Naive thymus-derived CD4-positive, alpha-beta T cell (primary cell): ENCODE measurements at regions not wholly inside any gene's neighbourhood (a gene's known extent, or its start where the extent isn't known, plus 50 kb on each side); places are given as distances from the start of the nearest gene placed in this dataset.

Experiments used
- ATAC-seq: fragments of 150-1000 bp; cut with Tn5 transposase; 2 replicates; pipeline ENCODE4 v1.10.0; 2021; ENCODE audit warnings: mild to moderate bottlenecking, moderate library complexity
- CTCF ChIA-PET: fragments of 350-600 bp; sonication (Branson Sonifier 250); formaldehyde crosslinking; loops from one replicate; lab custom pipeline; 2021; ENCODE audit warnings: antibody characterized with exemption; lab: Charles Lee
- POLR2A ChIA-PET: fragments of 350-600 bp; sonication (Branson Sonifier 250); formaldehyde crosslinking; loops from one replicate; lab custom pipeline; 2021; ENCODE audit warnings: antibody characterized with exemption, inconsistent platforms; lab: Charles Lee
- DNase-seq, 9 donors: peaks; one replicate each; pipeline versions ENCODE4 v3.0.0 to v3.0.0-alpha.2; 2020 to 2022; ENCODE audit warnings: mixed read lengths in 1 of 9
- H3K27ac ChIP-seq: one replicate; pipeline ENCODE4 v1.7.0; 2013; ENCODE audit warnings: mild to moderate bottlenecking, low read depth, low read length, moderate library complexity
- H3K27me3 ChIP-seq, 2 donors: one replicate each; pipeline ENCODE4 v1.7.0; 2013; ENCODE audit warnings: low read length in 2 of 2, mild to moderate bottlenecking in 2 of 2, moderate library complexity in 2 of 2; ENCODE audit not compliant: control insufficient read depth in 2 of 2, insufficient read depth in 2 of 2
- H3K36me3 ChIP-seq, 3 experiments: 1 replicate in 2 of 3; 2 replicates in 1 of 3; pipeline ENCODE4 v1.7.0; 2013; ENCODE audit warnings: low read length in 3 of 3, mild to moderate bottlenecking in 3 of 3, moderate library complexity in 1 of 3; ENCODE audit not compliant: insufficient read depth in 3 of 3, control insufficient read depth in 2 of 3
- H3K4me1 ChIP-seq, 2 donors: one replicate each; pipeline ENCODE4 v1.7.0; 2013; ENCODE audit warnings: low read length in 2 of 2, mild to moderate bottlenecking in 2 of 2, moderate library complexity in 1 of 2; ENCODE audit not compliant: control insufficient read depth in 2 of 2, insufficient read depth in 2 of 2
- H3K4me3 ChIP-seq: 2 replicates; pipeline ENCODE4 v1.7.0; 2013; ENCODE audit warnings: mild to moderate bottlenecking, low read length
- H3K9me3 ChIP-seq, 3 experiments: 1 replicate in 2 of 3; 2 replicates in 1 of 3; pipeline ENCODE4 v1.7.0; 2013; ENCODE audit warnings: low read length in 3 of 3; ENCODE audit not compliant: control insufficient read depth in 2 of 3
- H3K27ac Mint-ChIP-seq, 9 donors: one replicate each; pipeline ENCODE4 v1.8.0; 2020 to 2022; ENCODE audit warnings: mixed read lengths in 9 of 9, mild to moderate bottlenecking in 8 of 9, moderate library complexity in 5 of 9, inconsistent platforms in 2 of 9
- H3K27me3 Mint-ChIP-seq, 5 donors: one replicate each; pipeline ENCODE4 v1.8.0; 2021 to 2022; ENCODE audit warnings: mixed read lengths in 5 of 5, mild to moderate bottlenecking in 1 of 5
- H3K36me3 Mint-ChIP-seq, 5 donors: one replicate each; pipeline ENCODE4 v1.8.0; 2020 to 2022; ENCODE audit warnings: mixed read lengths in 5 of 5, mild to moderate bottlenecking in 3 of 5, inconsistent platforms in 1 of 5
- H3K4me1 Mint-ChIP-seq, 7 donors: one replicate each; pipeline ENCODE4 v1.8.0; 2020 to 2022; ENCODE audit warnings: mixed read lengths in 7 of 7, mild to moderate bottlenecking in 3 of 7, inconsistent platforms in 1 of 7
- H3K4me3 Mint-ChIP-seq, 10 donors: one replicate each; pipeline ENCODE4 v1.8.0; 2020 to 2022; ENCODE audit warnings: mild to moderate bottlenecking in 10 of 10, mixed read lengths in 10 of 10, moderate library complexity in 6 of 10, inconsistent platforms in 2 of 10
- H3K9me3 Mint-ChIP-seq, 11 donors: one replicate each; pipeline ENCODE4 v1.8.0; 2020 to 2022; ENCODE audit warnings: mixed read lengths in 11 of 11, mild to moderate bottlenecking in 4 of 11, inconsistent platforms in 1 of 11, moderate library complexity in 1 of 11
- intact Hi-C, 2 donors: fragments of 100-400 bp; cut with micrococcal nuclease; formaldehyde crosslinking; loops; one replicate each; pipeline ENCODE4 v1.15.1; 2023

DNA sequence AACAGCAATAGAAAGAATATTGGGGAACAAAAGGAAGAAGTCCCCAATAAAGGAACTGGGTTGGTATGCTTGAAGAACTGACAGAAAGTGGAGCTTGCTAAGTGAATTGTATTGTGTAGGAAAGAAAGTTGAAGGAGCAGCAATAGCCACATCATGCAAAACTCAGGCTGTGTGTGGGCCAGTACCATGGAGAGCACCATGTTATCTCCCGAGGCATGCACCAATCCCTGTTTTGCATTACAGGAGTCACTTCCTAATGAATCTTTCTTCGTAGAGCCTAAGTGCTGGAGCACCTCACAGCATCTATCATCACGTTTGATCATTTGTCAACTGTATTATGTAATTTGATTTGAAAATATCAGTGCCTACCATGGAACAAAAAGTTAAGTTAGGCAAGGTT, 137.7 kb upstream of the NMUR2 start:
- Mint-ChIP-seq H3K27ac (no peak overlapping the region), H3K4me3 (no peak overlapping the region), H3K9me3 (peaks cover 0 to 3% (median 0%) of the 10 kb centered on the region in 11 donors), H3K36me3 (no peaks in the 10 kb centered on the region), H3K27me3 (peaks cover 15 to 36% (median 22%) of the 10 kb centered on the region in 5 donors), H3K4me1 (no peaks in the 10 kb centered on the region)
- H3K4me3 ChIP-seq, result no peak overlapping the region
- no peaks in the 10 kb centered on the region for H3K4me1 ChIP-seq
- no peak for ATAC-seq
- intact Hi-C loops, result no loop called here
- no peaks in the 10 kb centered on the region for H3K9me3 ChIP-seq
- POLR2A ChIA-PET, result no interaction called here
- H3K36me3 ChIP-seq, result no peaks in the 10 kb centered on the region
- no peaks in the 10 kb centered on the region for H3K27me3 ChIP-seq
- CTCF ChIA-PET, result no interaction called here
- no peak for DNase-seq
- H3K27ac ChIP-seq, result no peak overlapping the region

DNA sequence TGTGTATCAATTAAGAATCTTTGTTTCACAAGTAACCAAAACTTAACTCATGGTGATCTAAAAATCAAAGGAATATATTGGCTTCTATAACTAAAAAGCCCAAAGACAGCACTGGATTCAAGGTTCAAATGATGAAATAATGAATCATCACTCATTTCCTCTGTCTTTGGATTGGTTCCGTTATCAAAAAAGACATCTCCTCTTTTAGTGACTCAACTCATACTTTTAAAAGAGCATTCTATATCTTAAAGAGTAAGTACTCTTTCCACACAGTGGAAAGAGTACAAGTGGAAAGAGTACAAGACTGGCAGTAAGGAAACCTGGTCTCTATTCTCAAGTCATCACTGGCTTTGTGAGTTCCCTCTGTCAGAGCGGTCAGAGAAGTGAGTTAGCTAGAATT, 141.4 kb upstream of the NMUR2 start:
- Histone ChIP-seq H3K27ac (no peak overlapping the region), H3K9me3 (no peaks in the 10 kb centered on the region), H3K4me1 (no peaks in the 10 kb centered on the region), H3K36me3 (no peaks in the 10 kb centered on the region), H3K27me3 (no peaks in the 10 kb centered on the region), H3K4me3 (no peak overlapping the region)
- ChIA-PET CTCF (interaction anchor here (0.7 kb wide), 1 partner anchor 31 kb away, joined by 4 read pairs; no protein-coding TSS in a partner anchor), POLR2A (no interaction called here)
- Mint-ChIP-seq H3K4me1 (no peaks in the 10 kb centered on the region), H3K4me3 (no peak overlapping the region), H3K36me3 (no peaks in the 10 kb centered on the region), H3K27me3 (peaks cover 7 to 28% (median 16%) of the 10 kb centered on the region in 5 donors), H3K9me3 (peaks cover 0 to 3% (median 0%) of the 10 kb centered on the region in 11 donors), H3K27ac (no peak overlapping the region)
- ATAC-seq (no peak), DNase-seq (no peak)
- intact Hi-C loops, result no loop called here

DNA sequence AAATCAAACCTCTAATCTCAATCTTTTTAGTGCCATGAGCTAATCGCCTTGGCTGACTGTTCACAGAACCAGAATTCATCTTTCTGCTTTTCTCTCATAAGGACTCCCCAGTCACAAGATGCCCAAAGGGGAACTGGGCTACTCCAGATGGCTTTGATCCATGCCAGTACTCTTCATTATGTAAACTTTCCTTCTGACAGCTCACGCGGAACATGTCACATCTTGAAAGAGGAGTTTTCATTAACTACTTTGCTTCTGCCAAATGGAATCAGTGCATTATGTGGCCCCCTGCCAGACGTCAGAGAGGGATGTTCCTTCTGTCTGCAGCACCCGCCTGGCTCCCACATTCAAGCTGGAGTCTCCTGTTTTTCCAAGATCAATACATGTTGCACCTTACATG, 142.1 kb upstream of the NMUR2 start:
- Mint-ChIP-seq H3K9me3 (peaks cover 0 to 6% (median 0%) of the 10 kb centered on the region in 11 donors), H3K27me3 (peaks cover 6 to 25% (median 12%) of the 10 kb centered on the region in 5 donors), H3K36me3 (no peaks in the 10 kb centered on the region), H3K27ac (no peak overlapping the region), H3K4me3 (no peak overlapping the region), H3K4me1 (no peaks in the 10 kb centered on the region)
- Histone ChIP-seq H3K36me3 (no peaks in the 10 kb centered on the region), H3K4me3 (no peak overlapping the region), H3K9me3 (no peaks in the 10 kb centered on the region), H3K4me1 (no peaks in the 10 kb centered on the region), H3K27me3 (no peaks in the 10 kb centered on the region), H3K27ac (no peak overlapping the region)
- no peak for ATAC-seq
- CTCF ChIA-PET, result no interaction called here
- POLR2A ChIA-PET, result no interaction called here
- intact Hi-C loops, result no loop called here
- no peak for DNase-seq

DNA sequence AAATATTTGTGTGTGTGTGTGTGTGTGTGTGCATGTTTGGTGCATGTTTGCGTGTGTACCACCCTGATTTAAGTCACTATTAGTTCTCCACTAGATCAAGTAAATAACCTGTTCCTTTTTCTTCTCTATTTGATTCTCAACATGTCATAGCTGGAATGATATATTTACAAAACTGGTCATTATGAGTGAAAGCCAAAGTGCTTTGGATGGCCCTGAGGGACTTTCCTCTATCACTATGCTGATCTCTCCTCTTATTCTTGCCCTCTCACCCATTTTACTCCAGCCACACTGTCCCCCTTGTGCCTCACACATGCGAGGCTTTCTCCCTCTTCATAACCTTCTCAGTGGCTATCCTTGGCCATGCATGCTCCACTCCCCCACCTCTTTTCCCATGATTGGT, 144.6 kb upstream of the NMUR2 start:
- Histone ChIP-seq H3K36me3 (no peaks in the 10 kb centered on the region), H3K9me3 (no peaks in the 10 kb centered on the region), H3K4me3 (no peak overlapping the region), H3K27ac (no peak overlapping the region), H3K4me1 (no peaks in the 10 kb centered on the region), H3K27me3 (no peaks in the 10 kb centered on the region)
- Mint-ChIP-seq H3K36me3 (no peaks in the 10 kb centered on the region), H3K4me3 (no peak overlapping the region), H3K4me1 (no peaks in the 10 kb centered on the region), H3K9me3 (peaks cover 0 to 3% (median 0%) of the 10 kb centered on the region in 11 donors), H3K27me3 (peaks cover 0 to 10% (median 1%) of the 10 kb centered on the region in 5 donors), H3K27ac (no peak overlapping the region)
- CTCF ChIA-PET, result no interaction called here
- intact Hi-C loops, result no loop called here
- POLR2A ChIA-PET, result no interaction called here
- ATAC-seq (no peak), DNase-seq (no peak)

DNA sequence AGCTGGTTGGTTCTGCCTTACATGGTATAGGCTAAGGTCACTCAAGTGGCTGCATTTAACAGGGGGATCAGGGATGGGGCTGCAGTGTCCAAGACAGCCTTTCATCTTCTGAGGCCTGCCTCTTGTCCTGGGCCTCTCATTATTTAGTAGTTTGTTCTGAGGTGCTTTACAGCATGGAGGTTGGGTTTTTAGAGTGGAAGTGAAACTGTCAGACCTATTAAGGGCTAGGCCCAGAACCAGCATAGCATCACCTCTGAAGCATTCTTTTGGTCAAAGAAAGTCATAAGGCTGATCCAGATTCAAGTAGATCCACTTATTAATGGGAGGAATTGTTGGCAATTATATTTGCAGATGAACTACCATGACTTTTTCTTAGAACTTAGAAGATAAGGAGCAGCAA, 146.0 kb upstream of the NMUR2 start:
- ChIA-PET CTCF (no interaction called here), POLR2A (no interaction called here)
- H3K27ac Mint-ChIP-seq, result no peak overlapping the region
- intact Hi-C loops, result no loop called here
- Histone ChIP-seq H3K9me3 (no peaks in the 10 kb centered on the region), H3K36me3 (no peaks in the 10 kb centered on the region), H3K4me1 (no peaks in the 10 kb centered on the region), H3K27me3 (no peaks in the 10 kb centered on the region), H3K27ac (no peak overlapping the region), H3K4me3 (no peak overlapping the region)
- H3K4me3 Mint-ChIP-seq, result no peak overlapping the region
- H3K36me3 Mint-ChIP-seq, result no peaks in the 10 kb centered on the region
- peaks cover 0 to 3% (median 0%) of the 10 kb centered on the region in 11 donors for H3K9me3 Mint-ChIP-seq
- no peaks in the 10 kb centered on the region for H3K4me1 Mint-ChIP-seq
- peaks cover 0 to 10% (median 0%) of the 10 kb centered on the region in 5 donors for H3K27me3 Mint-ChIP-seq
- DNase-seq (no peak), ATAC-seq (no peak)

DNA sequence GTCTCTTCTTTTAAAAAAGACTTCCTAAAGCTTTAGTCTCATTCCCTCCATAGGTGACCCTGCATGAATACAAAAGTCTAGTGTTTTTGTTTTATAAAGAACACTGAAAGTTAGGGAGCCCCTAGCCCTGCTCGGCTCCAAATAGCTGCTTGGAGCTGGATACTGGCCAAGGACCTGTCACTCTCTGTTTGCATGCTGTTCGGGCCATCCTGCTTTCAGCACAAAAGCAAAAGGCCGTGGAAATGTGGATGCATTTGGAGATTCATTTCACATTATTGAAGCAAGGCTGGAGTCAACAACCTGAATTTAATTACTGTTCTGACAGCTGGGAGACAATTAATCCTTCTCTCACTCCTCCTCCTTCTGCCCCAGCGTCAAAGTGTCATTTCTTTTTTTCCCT, 151.7 kb upstream of the NMUR2 start:
- POLR2A ChIA-PET, result no interaction called here
- no peaks in the 10 kb centered on the region for H3K9me3 ChIP-seq

DNA sequence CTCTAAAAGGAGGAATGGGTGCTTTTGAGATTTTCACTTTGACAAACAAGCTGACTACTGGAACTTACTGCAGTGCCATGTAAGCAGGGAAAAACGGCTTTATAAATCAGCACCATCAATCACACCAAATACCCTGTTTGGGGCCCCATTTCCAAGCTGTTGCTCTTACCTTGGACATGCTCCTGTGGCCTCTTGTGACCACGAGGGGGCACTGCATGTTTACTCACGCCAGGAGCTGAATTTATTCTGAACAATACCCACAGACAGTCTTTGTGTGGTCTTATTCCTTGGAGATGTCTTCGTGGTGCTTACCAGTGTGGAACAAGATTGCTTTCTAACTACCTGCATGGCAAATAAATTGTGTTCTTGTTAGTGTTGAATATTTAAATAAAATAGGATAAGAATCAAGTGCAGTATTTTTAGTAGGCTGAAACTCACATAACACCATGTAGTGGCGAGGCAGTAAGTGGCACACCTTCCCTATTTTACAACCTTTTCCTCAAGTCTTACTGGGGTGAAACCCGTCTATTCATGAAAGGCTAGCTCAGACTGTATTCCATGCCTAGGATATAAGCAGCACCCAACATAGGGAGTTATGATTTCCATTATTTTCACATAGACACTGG, 155.5 kb upstream of the NMUR2 start:
- Histone ChIP-seq H3K36me3 (no peaks in the 10 kb centered on the region), H3K27ac (no peak overlapping the region), H3K9me3 (no peaks in the 10 kb centered on the region), H3K27me3 (no peaks in the 10 kb centered on the region), H3K4me3 (no peak overlapping the region), H3K4me1 (no peaks in the 10 kb centered on the region)
- ChIA-PET POLR2A (no interaction called here), CTCF (interaction anchor here (0.6 to 1.3 kb wide), 2 partner anchors 779 to 1404 kb away, joined by 7 to 8 read pairs; no protein-coding TSS in a partner anchor)
- peaks cover 0 to 5% (median 0%) of the 10 kb centered on the region in 5 donors for H3K27me3 Mint-ChIP-seq
- no peak overlapping the region for H3K27ac Mint-ChIP-seq
- H3K4me3 Mint-ChIP-seq, result no peak overlapping the region
- ATAC-seq (no peak), DNase-seq (peak in 1 of 9 donors; percentile 0)
- peaks cover 0 to 6% (median 0%) of the 10 kb centered on the region in 11 donors for H3K9me3 Mint-ChIP-seq
- H3K4me1 Mint-ChIP-seq, result no peaks in the 10 kb centered on the region
- intact Hi-C loops, result no loop called here
- no peaks in the 10 kb centered on the region for H3K36me3 Mint-ChIP-seq

More for the DNA sequence above, 151.7 kb upstream of the NMUR2 start:
- DNase-seq (no peak), ATAC-seq (no peak)
- Mint-ChIP-seq H3K36me3 (no peaks in the 10 kb centered on the region), H3K4me3 (no peak overlapping the region), H3K27ac (no peak overlapping the region), H3K27me3 (peaks cover 0 to 5% (median 0%) of the 10 kb centered on the region in 5 donors), H3K9me3 (peaks cover 0 to 3% (median 0%) of the 10 kb centered on the region in 11 donors), H3K4me1 (no peaks in the 10 kb centered on the region)
- CTCF ChIA-PET, result no interaction called here
- Histone ChIP-seq H3K36me3 (no peaks in the 10 kb centered on the region), H3K4me1 (no peaks in the 10 kb centered on the region), H3K4me3 (no peak overlapping the region), H3K27ac (no peak overlapping the region), H3K27me3 (no peaks in the 10 kb centered on the region)
- intact Hi-C loops, result no loop called here
